ENCODE measurements at regions not wholly inside any gene's neighbourhood (a gene's known extent, or its start where the extent isn't known, plus 50 kb on each side); places are given as distances from the start of the nearest gene placed in this dataset.

DNA sequence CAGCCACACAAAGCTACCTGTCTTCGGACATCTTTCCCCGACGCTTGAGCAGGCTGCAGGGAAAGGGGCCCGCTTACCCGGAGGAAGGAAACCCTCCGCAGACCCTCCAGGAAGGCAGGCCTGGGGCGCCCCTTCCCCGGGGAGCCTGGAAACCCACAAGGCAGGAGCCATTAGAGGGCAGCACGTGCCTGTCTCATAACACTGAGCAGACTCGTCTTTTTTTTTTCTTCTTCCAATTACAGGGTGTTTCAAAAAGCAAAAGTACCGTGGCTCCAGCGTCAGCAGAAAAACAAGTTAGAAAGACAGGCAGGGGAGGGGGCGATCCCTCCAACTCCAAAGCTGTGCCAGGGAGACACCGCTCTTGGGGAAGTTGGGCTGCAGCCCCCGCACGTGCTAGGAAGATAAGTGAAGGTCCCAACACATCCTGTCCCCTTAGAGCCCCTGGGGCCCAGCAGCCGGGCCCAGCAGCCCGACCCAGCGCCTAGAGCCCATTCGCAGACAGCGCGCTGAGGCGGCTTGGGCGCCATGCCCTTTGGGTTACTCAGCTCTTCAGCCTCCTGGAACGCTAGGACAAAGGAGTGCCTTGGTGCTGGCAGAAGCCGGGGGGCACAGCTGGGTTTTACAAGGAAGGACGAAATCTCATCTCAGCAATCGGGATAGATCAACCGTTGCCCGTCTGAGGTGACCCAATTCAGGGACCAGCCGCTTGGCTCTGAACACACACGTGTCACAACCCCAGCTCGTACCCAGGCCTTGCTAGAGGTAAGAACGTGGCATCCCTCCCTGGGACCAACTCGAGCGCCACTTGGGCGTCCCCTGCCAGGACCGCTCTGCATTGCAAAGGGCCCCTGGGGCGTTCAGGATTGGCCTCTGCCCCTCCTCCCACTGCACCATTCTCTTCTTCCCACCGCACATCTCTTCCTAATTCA lies 136.3 kb downstream of the LY86 start:
- TF ChIP-seq, protein P1, sequence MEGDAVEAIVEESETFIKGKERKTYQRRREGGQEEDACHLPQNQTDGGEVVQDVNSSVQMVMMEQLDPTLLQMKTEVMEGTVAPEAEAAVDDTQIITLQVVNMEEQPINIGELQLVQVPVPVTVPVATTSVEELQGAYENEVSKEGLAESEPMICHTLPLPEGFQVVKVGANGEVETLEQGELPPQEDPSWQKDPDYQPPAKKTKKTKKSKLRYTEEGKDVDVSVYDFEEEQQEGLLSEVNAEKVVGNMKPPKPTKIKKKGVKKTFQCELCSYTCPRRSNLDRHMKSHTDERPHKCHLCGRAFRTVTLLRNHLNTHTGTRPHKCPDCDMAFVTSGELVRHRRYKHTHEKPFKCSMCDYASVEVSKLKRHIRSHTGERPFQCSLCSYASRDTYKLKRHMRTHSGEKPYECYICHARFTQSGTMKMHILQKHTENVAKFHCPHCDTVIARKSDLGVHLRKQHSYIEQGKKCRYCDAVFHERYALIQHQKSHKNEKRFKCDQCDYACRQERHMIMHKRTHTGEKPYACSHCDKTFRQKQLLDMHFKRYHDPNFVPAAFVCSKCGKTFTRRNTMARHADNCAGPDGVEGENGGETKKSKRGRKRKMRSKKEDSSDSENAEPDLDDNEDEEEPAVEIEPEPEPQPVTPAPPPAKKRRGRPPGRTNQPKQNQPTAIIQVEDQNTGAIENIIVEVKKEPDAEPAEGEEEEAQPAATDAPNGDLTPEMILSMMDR (IDR thresholded peaks at IDR 0.05; ENCODE audit: low read depth, low read length, missing control alignments): peak; percentile 66
- no peak for DNase-seq (ENCODE audit: low read depth)
- no peak overlapping the region for H3K4me3 ChIP-seq (ENCODE audit: low read depth, low read length)

DNA sequence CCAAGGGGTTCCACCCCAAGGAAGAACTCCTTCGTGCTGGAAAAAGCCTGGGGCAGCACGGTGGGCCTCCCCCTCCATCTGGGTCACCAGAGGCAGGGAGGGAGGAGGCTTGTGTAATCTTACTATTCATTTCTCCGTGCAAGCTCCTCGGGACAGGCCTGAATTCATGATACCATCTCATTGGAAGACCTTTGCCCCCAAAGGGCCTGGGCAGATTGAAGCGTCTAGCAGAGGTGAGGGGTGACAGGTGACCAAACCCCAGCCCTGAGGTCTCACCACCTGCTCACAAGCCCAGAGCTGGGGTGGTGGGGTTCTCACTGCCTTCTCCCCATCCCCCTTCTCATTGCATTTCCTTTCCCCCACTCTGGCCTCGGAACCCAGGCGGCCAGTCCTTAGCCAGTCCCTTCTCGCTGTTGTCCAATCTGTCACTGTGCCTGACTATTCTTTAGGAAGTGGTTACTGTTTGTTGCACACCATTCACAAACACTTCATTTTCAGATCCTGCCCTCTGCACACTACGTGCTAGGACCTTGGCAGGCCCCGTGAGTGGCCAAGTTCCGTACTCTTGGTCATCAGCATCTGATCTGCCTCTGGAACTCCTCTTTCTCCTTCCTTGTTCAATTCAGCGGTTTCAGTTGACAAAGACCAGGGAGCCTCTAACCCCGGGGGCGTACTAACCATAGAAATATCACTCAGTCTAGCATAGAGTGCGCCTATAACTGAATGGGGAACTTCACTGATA lies 137.1 kb downstream of the LY86 start:
- no peak overlapping the region for H3K4me3 ChIP-seq (ENCODE audit: low read depth, low read length)
- TF ChIP-seq, protein P1 (IDR thresholded peaks at IDR 0.05; ENCODE audit: low read depth, low read length, missing control alignments): no peak

DNA sequence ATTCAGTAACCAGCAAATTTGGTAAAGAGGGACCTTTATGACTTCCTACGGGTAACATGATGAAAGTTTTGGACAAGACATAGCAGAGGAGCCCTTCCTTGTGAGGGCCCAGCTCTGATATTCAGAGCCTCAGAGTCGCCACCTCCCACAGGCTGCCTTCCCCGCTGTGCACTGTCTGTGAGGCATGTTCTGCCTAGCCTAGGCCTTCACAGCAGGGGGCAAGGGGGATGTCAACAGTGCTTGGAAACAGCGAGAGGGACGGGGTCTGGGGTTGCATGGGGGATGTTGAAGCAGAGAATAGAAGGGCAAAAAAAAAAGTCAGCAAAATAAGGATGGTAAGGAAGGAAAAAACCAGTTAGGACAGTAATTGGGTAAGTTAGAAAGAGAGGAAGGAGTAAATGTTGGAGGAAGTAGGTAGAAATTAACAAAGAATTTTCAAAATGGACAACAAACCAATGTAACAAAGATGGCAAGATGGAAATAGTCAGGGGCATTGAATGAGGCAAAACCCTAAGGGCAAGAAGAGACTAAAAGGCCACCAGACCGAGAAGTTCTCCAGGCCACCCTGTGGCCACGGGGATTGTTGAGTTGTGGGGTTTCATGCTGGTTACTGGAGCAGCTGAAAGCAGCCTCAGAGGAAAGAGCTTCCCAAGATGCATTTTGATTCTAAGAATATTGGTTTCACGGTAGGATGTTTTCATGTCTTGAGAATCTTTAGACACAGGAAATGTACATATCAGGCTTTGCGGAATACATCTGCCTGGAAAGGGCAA lies 139.8 kb downstream of the LY86 start:
- TF ChIP-seq, protein P1 (IDR thresholded peaks at IDR 0.05; ENCODE audit: low read depth, low read length, missing control alignments): no peak
- DNase-seq (ENCODE audit: low read depth): no peak
- no peak overlapping the region for H3K4me3 ChIP-seq (ENCODE audit: low read depth, low read length)

More for the DNA sequence above, 137.1 kb downstream of the LY86 start:
- DNase-seq (ENCODE audit: low read depth): no peak

DNA sequence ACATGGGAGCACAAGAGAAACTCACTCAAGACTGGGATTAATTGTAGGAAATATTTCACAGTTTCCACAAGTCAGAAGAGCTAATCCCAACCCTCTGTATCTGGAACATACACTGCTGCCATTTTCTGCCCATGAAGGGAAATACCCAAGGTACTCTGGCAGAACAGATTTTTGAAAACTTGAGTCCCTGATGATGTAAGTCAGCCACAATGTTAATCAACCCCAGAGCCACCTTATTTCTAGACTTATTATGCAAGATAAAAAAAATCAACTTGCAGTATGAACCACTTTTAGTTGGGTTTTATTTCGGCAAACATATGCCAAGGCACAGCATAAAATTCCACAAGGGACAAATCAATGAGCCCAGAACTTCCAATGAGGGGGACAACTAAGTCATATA lies 141.5 kb downstream of the LY86 start:
- no peak overlapping the region for H3K4me3 ChIP-seq (ENCODE audit: low read depth, low read length)
- DNase-seq (ENCODE audit: low read depth): no peak
- TF ChIP-seq, protein P1 (IDR thresholded peaks at IDR 0.05; ENCODE audit: low read depth, low read length, missing control alignments): no peak

DNA sequence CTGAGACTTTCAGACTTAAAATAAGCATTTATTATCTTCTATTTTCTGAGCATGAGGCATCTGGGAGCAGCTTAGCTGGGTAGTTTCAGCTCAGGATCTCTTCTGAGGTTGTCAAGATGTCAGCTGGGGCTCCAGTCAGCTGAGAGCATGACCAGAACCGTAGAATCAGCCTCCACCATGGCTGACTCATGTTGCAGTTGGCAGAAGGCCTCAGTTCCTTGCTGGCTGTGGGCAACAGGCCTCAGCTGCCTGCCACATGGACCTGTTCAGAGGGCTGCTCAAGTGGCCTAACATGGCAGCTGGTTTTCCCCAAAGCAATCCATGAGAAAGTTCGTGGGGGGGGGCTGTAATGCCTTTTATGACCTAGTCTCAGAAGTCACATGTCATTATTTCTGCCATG lies 142.3 kb downstream of the LY86 start:
- DNase-seq (ENCODE audit: low read depth): no peak
- H3K4me3 ChIP-seq (ENCODE audit: low read depth, low read length): no peak overlapping the region
- TF ChIP-seq, protein P1 (IDR thresholded peaks at IDR 0.05; ENCODE audit: low read depth, low read length, missing control alignments): no peak

DNA sequence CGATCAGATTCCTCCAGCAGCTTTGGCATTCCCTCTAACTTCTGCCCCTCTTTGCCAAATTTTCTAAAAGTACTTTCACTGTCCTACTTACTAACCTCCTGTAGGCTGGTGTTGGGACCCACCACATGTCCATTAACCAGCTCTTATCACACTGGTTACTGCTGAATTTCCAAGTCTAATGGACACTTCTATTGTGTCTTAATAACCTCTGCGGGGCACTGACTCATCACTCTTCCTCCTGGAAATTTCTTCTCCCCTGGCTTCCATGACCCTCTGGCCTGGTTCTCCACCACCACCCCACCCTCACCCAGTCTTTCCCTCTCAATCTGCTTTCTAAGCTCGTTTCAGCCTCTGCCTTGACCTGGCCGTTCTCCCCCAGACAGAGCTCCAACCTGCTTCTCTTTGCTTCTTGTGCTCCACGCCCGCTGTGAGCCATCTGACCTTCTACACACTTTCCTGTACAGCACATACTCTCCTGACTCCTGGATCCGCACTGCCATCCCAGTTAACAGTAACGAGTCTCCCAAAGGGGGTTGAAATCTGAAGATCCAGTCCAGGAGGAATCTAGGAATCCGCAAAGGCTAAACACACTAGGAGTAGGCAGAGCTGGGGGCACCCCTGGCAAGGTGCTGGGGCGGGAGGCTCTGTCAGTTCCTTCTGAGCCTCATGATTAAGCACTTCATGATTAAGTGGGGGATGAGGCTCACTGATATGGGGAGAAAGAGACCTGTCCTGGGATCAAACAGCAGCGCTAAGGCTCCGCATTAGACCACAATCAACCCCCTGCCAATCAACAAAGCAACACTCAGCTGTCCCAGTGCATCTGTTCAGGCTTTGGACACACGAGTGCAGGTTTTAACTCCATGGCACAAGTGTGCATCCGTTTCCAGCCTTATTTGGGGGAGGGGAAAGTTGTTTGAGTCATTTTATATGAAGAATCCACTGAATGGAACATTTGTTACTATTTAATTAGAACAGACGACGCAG lies 146.3 kb downstream of the LY86 start:
- H3K4me3 ChIP-seq (ENCODE audit: low read depth, low read length): no peak overlapping the region
- TF ChIP-seq, protein P1 (IDR thresholded peaks at IDR 0.05; ENCODE audit: low read depth, low read length, missing control alignments): no peak
- no peak for DNase-seq (ENCODE audit: low read depth)
